ENCODE measurements at regions not wholly inside any gene's neighbourhood (a gene's known extent, or its start where the extent isn't known, plus 50 kb on each side); places are given as distances from the start of the nearest gene placed in this dataset.

DNA sequence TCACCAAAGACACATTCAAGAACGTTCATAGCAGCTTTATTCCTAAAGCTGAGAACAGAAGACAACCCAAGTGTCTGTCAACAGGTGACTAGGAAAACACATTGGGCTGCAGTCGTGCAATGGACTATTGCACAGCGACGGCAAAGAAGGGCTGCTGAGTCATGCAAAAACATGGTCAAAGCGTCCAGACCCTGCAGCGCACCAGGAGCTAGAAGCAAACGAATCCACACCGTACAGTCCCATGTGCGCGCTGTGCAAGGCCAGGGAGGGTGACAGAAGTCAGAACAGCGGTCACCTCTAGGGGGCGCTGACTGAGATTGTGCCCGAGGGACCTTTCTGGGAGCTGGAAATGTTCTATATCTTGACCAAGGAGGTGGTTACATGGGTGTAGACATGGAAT lies 266.4 kb downstream of the MAF start:
- no peaks in the 10 kb centered on the region for H4K20me1 ChIP-seq (ENCODE audit: control insufficient read depth, extremely low read depth, insufficient read depth, low read length)
- H3K9ac ChIP-seq (ENCODE audit: control insufficient read depth, extremely low read depth, insufficient read depth, low read length): no peak overlapping the region
- H3K27me3 ChIP-seq (ENCODE audit: control insufficient read depth, extremely low read depth, insufficient read depth, low read length): no peaks in the 10 kb centered on the region
- dilution Hi-C loops (cut with MboI; ENCODE audit: extremely low pct_ligation_motif_present, low sequenced_read_pairs): no loop called here
- DNase-seq (ENCODE audit: low read depth, low spot score) (no peak), FAIRE-seq (no peak)
- H3K9me3 ChIP-seq (ENCODE audit: control insufficient read depth, low read depth, low read length): no peaks in the 10 kb centered on the region
- no peaks in the 10 kb centered on the region for H3K79me2 ChIP-seq (ENCODE audit: control insufficient read depth, insufficient read depth, low read length)
- H3K36me3 ChIP-seq (ENCODE audit: control insufficient read depth in 2 of 2, extremely low read depth in 1 of 2, insufficient read depth in 2 of 2, low read length in 2 of 2): no peaks in the 10 kb centered on the region
- no peaks in the 10 kb centered on the region for H3K9me1 ChIP-seq (ENCODE audit: control insufficient read depth, extremely low read depth, insufficient read depth, low read length)
- H3K4me2 ChIP-seq (ENCODE audit: control insufficient read depth, extremely low read depth, insufficient read depth, low read depth, low read length): no peak overlapping the region
- no peak overlapping the region for H3K27ac ChIP-seq (ENCODE audit: control insufficient read depth, insufficient read depth, low read length)
- H2AFZ ChIP-seq (ENCODE audit: control insufficient read depth, low read length): no peak overlapping the region
- no peak overlapping the region for H3K4me3 ChIP-seq (ENCODE audit: control insufficient read depth in 2 of 3, extremely low read depth in 1 of 3, insufficient read depth in 2 of 3, low read depth in 1 of 3, low read length in 3 of 3)
- TF ChIP-seq EZH2 (IDR thresholded peaks at IDR 0.05; ENCODE audit: low read length): no peak
- TF ChIP-seq, protein P1, sequence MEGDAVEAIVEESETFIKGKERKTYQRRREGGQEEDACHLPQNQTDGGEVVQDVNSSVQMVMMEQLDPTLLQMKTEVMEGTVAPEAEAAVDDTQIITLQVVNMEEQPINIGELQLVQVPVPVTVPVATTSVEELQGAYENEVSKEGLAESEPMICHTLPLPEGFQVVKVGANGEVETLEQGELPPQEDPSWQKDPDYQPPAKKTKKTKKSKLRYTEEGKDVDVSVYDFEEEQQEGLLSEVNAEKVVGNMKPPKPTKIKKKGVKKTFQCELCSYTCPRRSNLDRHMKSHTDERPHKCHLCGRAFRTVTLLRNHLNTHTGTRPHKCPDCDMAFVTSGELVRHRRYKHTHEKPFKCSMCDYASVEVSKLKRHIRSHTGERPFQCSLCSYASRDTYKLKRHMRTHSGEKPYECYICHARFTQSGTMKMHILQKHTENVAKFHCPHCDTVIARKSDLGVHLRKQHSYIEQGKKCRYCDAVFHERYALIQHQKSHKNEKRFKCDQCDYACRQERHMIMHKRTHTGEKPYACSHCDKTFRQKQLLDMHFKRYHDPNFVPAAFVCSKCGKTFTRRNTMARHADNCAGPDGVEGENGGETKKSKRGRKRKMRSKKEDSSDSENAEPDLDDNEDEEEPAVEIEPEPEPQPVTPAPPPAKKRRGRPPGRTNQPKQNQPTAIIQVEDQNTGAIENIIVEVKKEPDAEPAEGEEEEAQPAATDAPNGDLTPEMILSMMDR (optimal IDR thresholded peaks at IDR 0.05 in 1 of 3, IDR thresholded peaks at IDR 0.05 in 1 of 3, conservative IDR thresholded peaks at IDR 0.05 in 1 of 3; ENCODE audit: extremely low read depth in 1 of 3, insufficient read depth in 2 of 3, low read length in 3 of 3): peak; percentile 20 to 33 (median 21)
- no peaks in the 10 kb centered on the region for H3K4me1 ChIP-seq (ENCODE audit: control insufficient read depth, extremely low read depth, insufficient read depth, low read length)

DNA sequence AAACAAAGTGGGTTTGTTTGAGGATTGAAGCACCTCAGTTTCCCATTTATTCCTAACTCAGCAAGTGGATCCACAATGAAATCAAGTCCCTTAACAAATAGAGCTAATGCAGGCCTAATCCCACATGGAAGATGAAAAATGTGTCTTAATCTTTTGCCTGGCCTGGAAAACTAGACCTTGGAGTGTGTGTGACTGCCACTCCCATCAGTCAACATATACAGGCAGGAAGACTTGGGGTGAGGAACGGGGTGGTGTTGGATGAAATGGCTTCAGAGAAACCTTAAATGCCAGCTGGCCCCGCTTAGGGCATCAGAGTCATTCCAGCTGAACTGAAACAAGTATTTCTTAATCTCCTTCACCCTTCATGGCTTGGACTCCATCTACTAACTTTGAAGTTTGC lies 269.5 kb downstream of the MAF start:
- Histone ChIP-seq H3K36me3 (ENCODE audit: control insufficient read depth in 2 of 2, extremely low read depth in 1 of 2, insufficient read depth in 2 of 2, low read length in 2 of 2) (no peaks in the 10 kb centered on the region), H3K4me2 (ENCODE audit: control insufficient read depth, extremely low read depth, insufficient read depth, low read depth, low read length) (no peak overlapping the region), H4K20me1 (ENCODE audit: control insufficient read depth, extremely low read depth, insufficient read depth, low read length) (no peaks in the 10 kb centered on the region), H3K4me3 (ENCODE audit: control insufficient read depth in 2 of 3, extremely low read depth in 1 of 3, insufficient read depth in 2 of 3, low read depth in 1 of 3, low read length in 3 of 3) (no peak overlapping the region), H2AFZ (ENCODE audit: control insufficient read depth, low read length) (no peak overlapping the region), H3K79me2 (ENCODE audit: control insufficient read depth, insufficient read depth, low read length) (no peaks in the 10 kb centered on the region), H3K9me1 (ENCODE audit: control insufficient read depth, extremely low read depth, insufficient read depth, low read length) (no peaks in the 10 kb centered on the region), H3K9me3 (ENCODE audit: control insufficient read depth, low read depth, low read length) (no peaks in the 10 kb centered on the region), H3K9ac (ENCODE audit: control insufficient read depth, extremely low read depth, insufficient read depth, low read length) (no peak overlapping the region), H3K4me1 (ENCODE audit: control insufficient read depth, extremely low read depth, insufficient read depth, low read length) (no peaks in the 10 kb centered on the region), H3K27me3 (ENCODE audit: control insufficient read depth, extremely low read depth, insufficient read depth, low read length) (no peaks in the 10 kb centered on the region), H3K27ac (ENCODE audit: control insufficient read depth, insufficient read depth, low read length) (no peak overlapping the region)
- no peak for TF ChIP-seq EZH2 (IDR thresholded peaks at IDR 0.05; ENCODE audit: low read length)
- TF ChIP-seq, protein P1 (optimal IDR thresholded peaks at IDR 0.05 in 1 of 3, IDR thresholded peaks at IDR 0.05 in 1 of 3, conservative IDR thresholded peaks at IDR 0.05 in 1 of 3; ENCODE audit: extremely low read depth in 1 of 3, insufficient read depth in 2 of 3, low read length in 3 of 3): no peak
- FAIRE-seq (no peak), DNase-seq (ENCODE audit: low read depth, low spot score) (no peak)
- dilution Hi-C loops (cut with MboI; ENCODE audit: extremely low pct_ligation_motif_present, low sequenced_read_pairs): no loop called here

All from keratinocyte (primary cell).